VCaP (cell line): ENCODE measurements at regions not wholly inside any gene's neighbourhood (a gene's known extent, or its start where the extent isn't known, plus 50 kb on each side); places are given as distances from the start of the nearest gene placed in this dataset.

Experiments
- H3K27ac ChIP-seq: fragments of 450-650 bp; 2 replicates; pipeline ENCODE4 v1.5.1; 2017
- CTCF ChIP-seq: fragments of 450-650 bp; conservative IDR thresholded peaks from 2 replicates; pipeline ENCODE4 v1.5.1; 2017; ENCODE audit warnings: mild to moderate bottlenecking, moderate library complexity

GRCh38 chr7:142698429-142698828, 50.8 kb upstream of the PRSS1 start:
- no peak overlapping the region for H3K27ac ChIP-seq
- TF ChIP-seq CTCF = no peak

GRCh38 chr7:142697270-142697669, 52.0 kb upstream of the PRSS1 start:
- no peak overlapping the region for H3K27ac ChIP-seq
- TF ChIP-seq CTCF = no peak

- TF ChIP-seq CTCF = no peak
- no peak overlapping the region for H3K27ac ChIP-seq
Observed at GRCh38 chr7:142696456-142697179, 52.7 kb upstream of the PRSS1 start.

GRCh38 chr7:142693911-142694310, 55.4 kb upstream of the PRSS1 start:
- no peak for TF ChIP-seq CTCF
- H3K27ac ChIP-seq = no peak overlapping the region

GRCh38 chr7:142690554-142691182, 58.6 kb upstream of the PRSS1 start:
- TF ChIP-seq CTCF = no peak
- no peak overlapping the region for H3K27ac ChIP-seq

- H3K27ac ChIP-seq = no peak overlapping the region
- TF ChIP-seq CTCF = peak; percentile 44
Observed at GRCh38 chr7:142689439-142690120, 59.7 kb upstream of the PRSS1 start.

- TF ChIP-seq CTCF = no peak
- H3K27ac ChIP-seq = no peak overlapping the region
Observed at GRCh38 chr7:142685877-142686508, 63.3 kb upstream of the PRSS1 start.
